Stomach (tissue), 4 donors: ENCODE measurements at regions not wholly inside any gene's neighbourhood (a gene's known extent, or its start where the extent isn't known, plus 50 kb on each side); places are given as distances from the start of the nearest gene placed in this dataset.

Source experiments
- EP300 ChIP-seq: sonication (generic); formaldehyde crosslinking; IDR thresholded peaks from one replicate; pipeline ENCODE4 v1.6.1; 2017; ENCODE audit warnings: antibody characterized with exemption
- POLR2A ChIP-seq, 4 donors: fragments of 450-650 bp; IDR thresholded peaks; one replicate each; pipeline ENCODE4 v1.6.1; 2016; ENCODE audit warnings: antibody characterized with exemption in 4 of 4, control low read depth in 2 of 4, mild to moderate bottlenecking in 1 of 4, moderate library complexity in 1 of 4
- POLR2AphosphoS5 ChIP-seq, 3 donors: sonication (generic); formaldehyde crosslinking; IDR thresholded peaks; one replicate each; pipeline ENCODE4 v1.6.1; 2016; ENCODE audit warnings: antibody characterized with exemption in 3 of 3
- TF ChIP-seq, protein P1 (sequence below), 7 experiments: fragments of 450-650 bp in 4 of 7; fragments of 200-600 bp in 3 of 7; sonication (generic) in 3 of 7; IDR thresholded peaks; one replicate each; pipeline ENCODE4 v1.5.1; 2016 to 2019; ENCODE audit warnings: antibody characterized with exemption in 7 of 7, control low read depth in 2 of 7, mild to moderate bottlenecking in 1 of 7

DNA sequence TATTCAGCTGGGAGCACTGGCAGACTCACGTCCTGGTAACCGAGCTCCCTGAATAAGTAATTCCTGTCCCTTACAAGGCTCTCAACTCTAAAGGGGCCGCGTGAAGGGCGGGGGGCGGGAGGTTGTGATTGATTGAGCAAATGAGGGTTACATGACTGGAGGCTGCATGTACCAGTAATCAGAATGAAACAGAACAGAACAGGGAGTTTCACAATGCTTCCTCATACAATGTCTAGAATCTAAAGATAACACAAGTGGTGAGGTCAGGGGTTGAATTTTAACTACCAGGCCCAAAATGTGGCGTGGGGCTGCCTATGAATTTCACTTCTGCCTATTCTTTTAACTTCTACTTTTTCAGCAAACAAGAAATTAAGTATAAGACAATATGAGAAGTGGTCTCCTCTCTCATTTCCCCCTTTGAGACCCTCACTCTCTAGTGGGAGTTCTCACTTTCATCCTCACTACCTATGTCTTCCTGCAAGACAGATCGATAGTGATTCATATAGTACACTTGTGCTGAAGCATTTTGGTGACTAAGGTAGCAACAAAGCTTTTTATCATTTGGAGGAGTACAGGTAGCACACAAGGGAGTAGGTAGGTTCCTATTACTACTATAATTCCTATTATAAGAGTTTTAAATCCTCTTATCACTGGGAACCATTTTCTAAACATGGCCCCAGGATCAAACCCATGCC is 239.8 kb downstream of the KTN1 start:
- TF ChIP-seq, protein P1, sequence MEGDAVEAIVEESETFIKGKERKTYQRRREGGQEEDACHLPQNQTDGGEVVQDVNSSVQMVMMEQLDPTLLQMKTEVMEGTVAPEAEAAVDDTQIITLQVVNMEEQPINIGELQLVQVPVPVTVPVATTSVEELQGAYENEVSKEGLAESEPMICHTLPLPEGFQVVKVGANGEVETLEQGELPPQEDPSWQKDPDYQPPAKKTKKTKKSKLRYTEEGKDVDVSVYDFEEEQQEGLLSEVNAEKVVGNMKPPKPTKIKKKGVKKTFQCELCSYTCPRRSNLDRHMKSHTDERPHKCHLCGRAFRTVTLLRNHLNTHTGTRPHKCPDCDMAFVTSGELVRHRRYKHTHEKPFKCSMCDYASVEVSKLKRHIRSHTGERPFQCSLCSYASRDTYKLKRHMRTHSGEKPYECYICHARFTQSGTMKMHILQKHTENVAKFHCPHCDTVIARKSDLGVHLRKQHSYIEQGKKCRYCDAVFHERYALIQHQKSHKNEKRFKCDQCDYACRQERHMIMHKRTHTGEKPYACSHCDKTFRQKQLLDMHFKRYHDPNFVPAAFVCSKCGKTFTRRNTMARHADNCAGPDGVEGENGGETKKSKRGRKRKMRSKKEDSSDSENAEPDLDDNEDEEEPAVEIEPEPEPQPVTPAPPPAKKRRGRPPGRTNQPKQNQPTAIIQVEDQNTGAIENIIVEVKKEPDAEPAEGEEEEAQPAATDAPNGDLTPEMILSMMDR (IDR thresholded peaks at IDR 0.05): no peak
- TF ChIP-seq POLR2AphosphoS5 (IDR thresholded peaks at IDR 0.05): no peak
- TF ChIP-seq EP300: no peak
- no peak for TF ChIP-seq POLR2A (IDR thresholded peaks at IDR 0.05)
